ENCODE measurements at regions not wholly inside any gene's neighbourhood (a gene's known extent, or its start where the extent isn't known, plus 50 kb on each side); places are given as distances from the start of the nearest gene placed in this dataset.
"Not testable (repeated sequence)": the region's sequence is repeated elsewhere in the genome, so short reads cannot be mapped to it uniquely, and the experiment has no call there.

DNA sequence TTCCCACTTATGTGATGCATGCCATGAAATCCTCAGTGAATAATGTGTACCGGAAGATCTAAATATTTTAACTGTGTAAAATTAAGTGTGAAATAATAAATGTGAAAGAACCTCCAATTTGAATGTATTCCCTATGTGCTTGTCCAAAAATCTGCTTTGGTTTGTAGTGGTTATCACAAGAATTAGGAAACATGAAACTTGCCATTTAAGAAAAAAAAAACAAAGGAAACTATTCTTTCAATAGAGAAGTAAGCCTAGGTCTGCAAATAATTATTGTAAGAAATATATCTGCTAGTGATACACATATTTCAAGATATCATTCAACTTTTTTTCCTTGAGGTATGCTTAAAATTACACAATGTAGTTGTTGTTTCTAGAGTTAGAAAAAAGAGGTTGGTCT is 500.4 kb downstream of the SLC6A15 start:
- no peaks in the 10 kb centered on the region for H3K27me3 ChIP-seq
- no peaks in the 10 kb centered on the region for H3K4me1 ChIP-seq
- H3K36me3 ChIP-seq = no peaks in the 10 kb centered on the region
- WGBS = 46% methylated on average over 1 of the region's 1 CpG
- H3K4me3 ChIP-seq = no peak overlapping the region
- H3K9me3 ChIP-seq = no peaks in the 10 kb centered on the region
- TF ChIP-seq EP300 (IDR thresholded peaks at IDR 0.05) = no peak
- no peak overlapping the region for H3K27ac ChIP-seq
- no peak for DNase-seq (ENCODE audit: low spot score in 2 of 2)

DNA sequence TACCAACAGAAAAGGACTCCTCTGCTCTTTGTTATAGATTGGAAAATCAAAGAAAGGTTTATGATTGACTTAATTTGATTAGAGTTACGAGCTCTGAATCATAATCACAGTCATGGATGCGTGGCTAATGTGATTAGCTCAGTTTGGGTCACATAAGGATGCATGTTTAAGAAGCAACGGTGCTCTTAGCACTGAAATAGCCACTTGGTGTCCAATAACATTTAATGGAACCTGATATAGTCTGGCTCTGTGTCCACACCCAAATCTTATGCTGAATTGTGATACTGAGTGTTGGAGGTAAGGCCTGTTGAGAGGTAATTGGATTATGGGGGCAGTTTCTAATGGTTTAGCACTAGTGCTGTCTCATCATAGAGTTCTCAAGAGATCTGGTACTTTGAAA is 501.6 kb downstream of the SLC6A15 start:
- TF ChIP-seq POLR2A (IDR thresholded peaks at IDR 0.05) (no peak), EP300 (IDR thresholded peaks at IDR 0.05) (no peak), POLR2AphosphoS5 (IDR thresholded peaks at IDR 0.05) (no peak), CTCF (IDR thresholded peaks at IDR 0.05) (no peak)
- no peaks in the 10 kb centered on the region for H3K27me3 ChIP-seq
- H3K36me3 ChIP-seq = no peaks in the 10 kb centered on the region
- no peaks in the 10 kb centered on the region for H3K9me3 ChIP-seq
- no peak overlapping the region for H3K4me3 ChIP-seq
- H3K4me1 ChIP-seq = no peaks in the 10 kb centered on the region
- H3K27ac ChIP-seq = no peak overlapping the region
- no peak for DNase-seq (ENCODE audit: low spot score in 2 of 2)
- WGBS = 71% methylated on average over 3 of the region's 3 CpGs

DNA sequence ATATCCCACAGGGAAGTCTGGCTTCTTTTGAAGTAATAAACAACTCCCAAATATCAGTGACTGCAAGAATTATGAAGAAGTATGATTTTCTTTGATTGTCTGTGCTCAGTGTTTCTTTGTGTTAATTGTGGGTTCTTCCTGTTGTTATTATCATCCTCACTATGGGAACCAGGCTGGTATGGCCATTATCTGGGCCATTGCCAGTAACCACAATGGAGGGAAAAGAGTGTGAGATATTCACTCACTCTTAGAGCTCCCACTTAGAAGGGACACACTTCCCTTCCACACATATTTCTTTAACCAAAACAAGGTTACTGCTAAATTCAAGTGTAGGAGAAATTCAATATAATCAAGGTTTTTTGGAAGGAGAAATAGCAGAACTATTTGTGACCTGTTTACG is 503.7 kb downstream of the SLC6A15 start:
- no peaks in the 10 kb centered on the region for H3K4me1 ChIP-seq
- no peaks in the 10 kb centered on the region for H3K36me3 ChIP-seq
- H3K27ac ChIP-seq = no peak overlapping the region
- H3K9me3 ChIP-seq = no peaks in the 10 kb centered on the region
- WGBS = 94% methylated on average over 1 of the region's 1 CpG
- no peaks in the 10 kb centered on the region for H3K27me3 ChIP-seq
- no peak for TF ChIP-seq CTCF (IDR thresholded peaks at IDR 0.05)
- TF ChIP-seq POLR2A (IDR thresholded peaks at IDR 0.05) = no peak
- TF ChIP-seq POLR2AphosphoS5 (IDR thresholded peaks at IDR 0.05) = no peak
- no peak for TF ChIP-seq EP300 (IDR thresholded peaks at IDR 0.05)
- DNase-seq (ENCODE audit: low spot score in 2 of 2) = no peak
- H3K4me3 ChIP-seq = no peak overlapping the region

DNA sequence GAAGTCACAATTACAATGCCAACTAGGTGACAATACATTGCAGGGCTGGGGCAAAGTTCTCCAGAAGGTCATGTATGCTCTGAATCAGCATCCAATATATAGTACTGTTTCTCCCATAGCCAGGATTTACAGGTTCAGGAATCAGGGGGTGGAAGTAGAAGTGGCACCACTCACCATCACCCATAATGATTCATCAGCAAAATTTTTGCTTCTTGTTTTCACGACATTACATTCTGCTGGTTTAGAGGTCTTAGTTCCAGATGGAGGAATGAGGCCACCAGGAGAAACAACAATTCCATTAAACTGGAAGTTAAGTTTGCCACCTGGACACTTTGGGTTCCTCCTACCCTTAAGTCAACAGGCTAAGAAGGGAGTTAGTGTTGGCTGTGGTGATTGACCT is 505.9 kb downstream of the SLC6A15 start:
- 96% methylated on average over 1 of the region's 1 CpG for WGBS
- DNase-seq (ENCODE audit: low spot score in 2 of 2); H3K4me3 ChIP-seq; H3K27ac ChIP-seq; H3K36me3 ChIP-seq; H3K9me3 ChIP-seq; H3K4me1 ChIP-seq; H3K27me3 ChIP-seq: not testable (repeated sequence)

- H3K36me3 ChIP-seq = no peaks in the 10 kb centered on the region
- H3K4me1 ChIP-seq = no peaks in the 10 kb centered on the region
- H3K4me3 ChIP-seq = no peak overlapping the region
- H3K9me3 ChIP-seq = no peaks in the 10 kb centered on the region
- TF ChIP-seq CTCF (IDR thresholded peaks at IDR 0.05) = no peak
- no peak for TF ChIP-seq EP300 (IDR thresholded peaks at IDR 0.05)
- TF ChIP-seq POLR2A (IDR thresholded peaks at IDR 0.05) = no peak
- TF ChIP-seq POLR2AphosphoS5 (IDR thresholded peaks at IDR 0.05) = no peak
- no peak for DNase-seq (ENCODE audit: low spot score in 2 of 2)
- no peak overlapping the region for H3K27ac ChIP-seq
- H3K27me3 ChIP-seq = no peaks in the 10 kb centered on the region
Observed at GRCh38 chr12:84397846-84398245, 514.8 kb downstream of the SLC6A15 start.

- no peaks in the 10 kb centered on the region for H3K4me1 ChIP-seq
- H3K4me3 ChIP-seq = no peak overlapping the region
- DNase-seq (ENCODE audit: low spot score in 2 of 2) = no peak
- no peak overlapping the region for H3K27ac ChIP-seq
- no peaks in the 10 kb centered on the region for H3K36me3 ChIP-seq
- TF ChIP-seq POLR2AphosphoS5 (IDR thresholded peaks at IDR 0.05) (no peak), CTCF (IDR thresholded peaks at IDR 0.05) (no peak), EP300 (IDR thresholded peaks at IDR 0.05) (no peak), POLR2A (IDR thresholded peaks at IDR 0.05) (no peak)
- WGBS = 94% methylated on average over 1 of the region's 1 CpG
- no peaks in the 10 kb centered on the region for H3K9me3 ChIP-seq
- no peaks in the 10 kb centered on the region for H3K27me3 ChIP-seq
Observed at GRCh38 chr12:84397263-84397662, 515.3 kb downstream of the SLC6A15 start.

GRCh38 chr12:84391176-84391575 is 521.4 kb downstream of the SLC6A15 start:
- H3K4me3 ChIP-seq; H3K36me3 ChIP-seq; H3K27me3 ChIP-seq; H3K4me1 ChIP-seq; H3K27ac ChIP-seq; H3K9me3 ChIP-seq; DNase-seq (ENCODE audit: low spot score in 2 of 2): not testable (repeated sequence)
